ENCODE measurements at regions not wholly inside any gene's neighbourhood (a gene's known extent, or its start where the extent isn't known, plus 50 kb on each side); places are given as distances from the start of the nearest gene placed in this dataset.
"Not testable (repeated sequence)": the region's sequence is repeated elsewhere in the genome, so short reads cannot be mapped to it uniquely, and the experiment has no call there.

- no peak for DNase-seq (ENCODE audit: low spot score)
Observed at GRCh38 chr6:14397518-14397901, 279.9 kb downstream of the CD83 start.

- no peak for DNase-seq (ENCODE audit: low spot score)
Observed at GRCh38 chr6:14398953-14399352, 281.4 kb downstream of the CD83 start.

GRCh38 chr6:14399635-14400034, 282.1 kb downstream of the CD83 start:
- DNase-seq (ENCODE audit: low spot score) = no peak

DNA sequence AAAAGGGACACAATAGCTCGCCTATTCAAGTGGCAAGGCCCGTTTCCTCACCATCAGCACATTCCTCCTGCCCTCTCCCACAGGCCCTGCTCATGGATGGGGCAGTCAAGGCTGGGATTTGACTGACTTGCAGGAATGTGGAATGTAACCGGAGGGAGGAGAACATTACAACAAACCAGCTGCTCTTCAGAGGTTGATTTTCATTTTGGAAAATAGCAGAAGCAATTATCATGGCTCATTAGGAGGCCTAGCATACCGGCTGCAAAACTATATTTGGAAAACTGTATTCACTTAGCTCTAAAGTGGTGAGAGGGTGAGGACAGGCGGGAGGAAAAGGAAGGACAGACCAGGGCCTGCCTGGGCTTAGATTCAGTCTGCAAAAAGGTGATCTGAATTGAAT, 283.7 kb downstream of the CD83 start:
- no peak for DNase-seq (ENCODE audit: low spot score)

DNA sequence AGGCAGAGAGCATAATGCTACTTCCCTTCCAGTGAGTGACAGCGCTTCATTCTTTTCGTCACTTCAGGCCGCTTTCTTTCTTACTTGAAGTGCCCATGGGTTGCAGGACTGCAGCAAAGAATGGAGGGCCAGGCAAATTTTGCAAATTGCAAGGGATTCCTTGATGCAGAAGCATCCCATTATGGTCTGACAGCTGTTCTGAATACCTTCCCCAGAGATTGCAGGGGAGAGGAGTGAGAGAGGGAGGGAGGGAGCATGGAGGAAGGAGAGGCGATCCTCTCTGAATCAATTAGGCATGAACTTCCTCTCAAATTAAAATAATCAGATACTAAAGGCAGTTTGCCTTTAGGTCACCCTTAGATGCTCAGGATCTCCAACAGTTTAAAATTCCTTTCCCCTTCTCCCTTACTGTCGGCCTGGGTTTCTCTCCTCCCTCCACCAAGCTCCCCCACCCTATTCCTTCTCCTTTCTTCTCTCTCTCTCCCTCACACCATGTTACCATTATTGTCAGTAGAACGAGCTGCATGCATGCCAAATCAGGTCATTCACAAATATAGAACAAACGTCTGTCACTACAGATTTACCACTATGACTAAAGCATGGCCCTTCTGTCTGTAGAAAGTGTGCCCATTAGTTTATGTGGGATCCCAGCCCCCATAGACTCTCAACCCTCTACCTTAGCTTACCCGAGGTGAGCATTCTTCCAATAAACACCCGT, 289.2 kb downstream of the CD83 start:
- no peak for DNase-seq (ENCODE audit: low spot score)

GRCh38 chr6:14408446-14408845, 290.9 kb downstream of the CD83 start:
- DNase-seq (ENCODE audit: low spot score) = no peak

GRCh38 chr6:14412026-14412425, 294.5 kb downstream of the CD83 start:
- no peak for DNase-seq (ENCODE audit: low spot score)

- no peak for DNase-seq (ENCODE audit: low spot score)
Observed at GRCh38 chr6:14415452-14415851, 297.9 kb downstream of the CD83 start.

- DNase-seq (ENCODE audit: low spot score) = no peak
Observed at GRCh38 chr6:14417377-14417776, 299.8 kb downstream of the CD83 start.

DNA sequence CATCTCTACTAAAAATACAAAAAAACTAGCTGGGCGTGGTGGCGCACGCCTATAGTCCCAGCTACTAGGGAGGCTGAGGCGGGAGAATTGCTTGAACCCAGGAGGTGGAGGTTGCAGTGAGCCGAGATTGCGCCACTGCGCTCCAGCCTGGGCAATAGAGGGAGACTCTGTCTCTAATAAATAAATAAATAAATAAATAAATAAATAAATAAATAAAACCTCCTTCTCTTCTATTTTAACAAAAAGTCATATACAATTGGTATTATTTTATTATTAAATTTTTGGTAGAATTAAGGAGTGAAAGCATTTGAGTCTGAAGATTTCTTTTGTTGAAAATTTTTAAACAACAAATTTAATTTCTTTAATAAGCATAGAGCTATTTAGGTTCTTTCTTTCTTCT, 301.7 kb downstream of the CD83 start:
- not testable (repeated sequence) for DNase-seq (ENCODE audit: low spot score)

DNA sequence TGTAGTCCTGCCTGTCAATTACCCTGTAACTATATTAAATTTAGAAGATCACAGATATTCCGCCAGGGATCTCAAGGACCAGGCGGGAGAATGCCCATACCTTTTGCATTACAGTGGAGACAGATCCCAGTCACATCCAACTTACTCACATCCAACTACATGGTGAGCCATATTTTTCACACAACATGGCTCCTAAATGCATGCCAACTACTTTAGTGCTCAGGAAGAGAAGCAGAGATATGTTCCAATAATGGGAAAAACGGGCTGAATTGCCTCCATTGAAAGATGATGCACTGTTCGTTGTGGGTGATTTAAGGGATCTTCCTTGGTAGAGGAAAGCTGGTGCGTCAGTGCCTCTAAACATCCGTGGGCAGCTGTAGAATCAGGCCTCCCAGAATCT, 304.5 kb downstream of the CD83 start:
- no peak for DNase-seq (ENCODE audit: low spot score)

DNA sequence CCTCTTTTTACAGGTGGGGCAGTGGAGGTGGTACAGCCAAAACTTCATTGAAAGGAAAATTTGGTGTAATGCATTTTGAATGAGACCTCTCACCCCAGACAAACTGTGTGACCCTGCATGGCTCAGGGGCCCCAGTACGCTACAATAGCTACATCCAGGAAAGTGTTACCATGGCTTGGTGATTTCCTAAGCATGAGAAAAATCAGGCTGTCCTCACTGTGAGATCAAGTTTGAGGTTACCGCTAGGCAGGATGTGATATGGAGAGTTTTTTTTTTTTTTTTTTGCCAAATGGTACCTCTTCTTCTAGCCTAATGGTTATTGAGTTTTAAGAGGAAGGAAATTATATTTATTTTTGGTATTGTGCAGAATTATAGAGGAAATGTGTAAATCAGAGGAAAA, 305.3 kb downstream of the CD83 start:
- no peak for DNase-seq (ENCODE audit: low spot score)

GRCh38 chr6:14423330-14423729, 305.8 kb downstream of the CD83 start:
- DNase-seq (ENCODE audit: low spot score) = no peak

DNA sequence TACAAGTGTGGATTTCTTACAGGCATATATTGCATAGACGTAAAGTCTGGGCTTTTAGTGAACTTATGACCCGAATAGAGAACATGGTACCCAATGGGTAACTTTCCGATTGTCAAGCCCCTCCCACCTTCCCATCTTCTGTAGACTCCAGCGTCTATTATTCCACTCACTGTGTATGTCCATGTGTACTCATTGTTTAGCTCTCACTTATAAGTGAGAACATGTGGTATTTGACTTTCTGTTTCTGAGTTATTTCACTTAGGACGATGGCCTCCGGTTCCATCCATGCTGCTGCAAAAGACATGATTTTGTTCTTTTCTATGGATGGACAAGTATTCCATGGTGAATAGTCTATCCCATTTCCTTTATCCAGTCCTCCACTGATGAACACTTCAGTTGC, 306.4 kb downstream of the CD83 start:
- DNase-seq (ENCODE audit: low spot score) = peak; percentile 18

GRCh38 chr6:14425805-14426204, 308.2 kb downstream of the CD83 start:
- DNase-seq (ENCODE audit: low spot score) = no peak

DNA sequence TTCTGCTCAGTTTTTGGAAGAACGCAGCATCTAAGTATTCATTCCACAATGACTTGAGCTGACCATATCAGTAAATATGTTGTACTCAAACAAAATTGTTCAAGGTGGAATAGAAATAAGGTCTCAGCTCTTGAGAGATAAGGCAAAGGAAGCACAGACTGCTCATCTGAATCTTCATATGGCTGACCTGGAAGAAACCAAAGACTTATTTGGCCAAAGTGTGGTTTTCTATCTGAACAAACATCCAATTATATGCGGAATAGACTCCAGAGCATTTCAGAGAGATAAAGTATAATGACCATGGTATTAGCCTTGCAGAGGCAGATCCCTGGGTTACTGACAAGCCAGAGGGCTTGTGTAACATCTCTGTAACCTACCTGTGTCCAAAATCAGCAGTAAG, 308.7 kb downstream of the CD83 start:
- no peak for DNase-seq (ENCODE audit: low spot score)

DNA sequence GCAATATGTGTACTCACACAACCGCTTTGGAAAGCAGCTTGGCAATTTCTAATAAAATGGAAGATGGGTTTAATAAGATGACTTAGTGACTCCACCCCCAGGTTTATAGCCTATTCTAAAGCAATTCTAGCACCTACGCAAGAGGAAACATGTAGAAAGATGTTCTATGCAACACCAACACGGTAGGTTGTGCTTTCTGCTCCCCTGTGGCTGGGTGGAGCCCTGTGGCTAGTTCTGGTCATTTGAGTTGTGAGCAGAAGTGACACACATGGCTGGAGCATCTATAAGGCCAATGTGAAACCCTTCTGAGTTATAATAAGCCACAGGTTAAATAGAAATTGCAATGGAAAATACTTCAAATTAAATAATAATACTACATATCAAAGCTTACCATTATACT, 310.7 kb downstream of the CD83 start:
- no peak for DNase-seq (ENCODE audit: low spot score)

GRCh38 chr6:14429396-14429795, 311.8 kb downstream of the CD83 start:
- DNase-seq (ENCODE audit: low spot score) = no peak

GRCh38 chr6:14430218-14430617, 312.6 kb downstream of the CD83 start:
- no peak for DNase-seq (ENCODE audit: low spot score)

DNA sequence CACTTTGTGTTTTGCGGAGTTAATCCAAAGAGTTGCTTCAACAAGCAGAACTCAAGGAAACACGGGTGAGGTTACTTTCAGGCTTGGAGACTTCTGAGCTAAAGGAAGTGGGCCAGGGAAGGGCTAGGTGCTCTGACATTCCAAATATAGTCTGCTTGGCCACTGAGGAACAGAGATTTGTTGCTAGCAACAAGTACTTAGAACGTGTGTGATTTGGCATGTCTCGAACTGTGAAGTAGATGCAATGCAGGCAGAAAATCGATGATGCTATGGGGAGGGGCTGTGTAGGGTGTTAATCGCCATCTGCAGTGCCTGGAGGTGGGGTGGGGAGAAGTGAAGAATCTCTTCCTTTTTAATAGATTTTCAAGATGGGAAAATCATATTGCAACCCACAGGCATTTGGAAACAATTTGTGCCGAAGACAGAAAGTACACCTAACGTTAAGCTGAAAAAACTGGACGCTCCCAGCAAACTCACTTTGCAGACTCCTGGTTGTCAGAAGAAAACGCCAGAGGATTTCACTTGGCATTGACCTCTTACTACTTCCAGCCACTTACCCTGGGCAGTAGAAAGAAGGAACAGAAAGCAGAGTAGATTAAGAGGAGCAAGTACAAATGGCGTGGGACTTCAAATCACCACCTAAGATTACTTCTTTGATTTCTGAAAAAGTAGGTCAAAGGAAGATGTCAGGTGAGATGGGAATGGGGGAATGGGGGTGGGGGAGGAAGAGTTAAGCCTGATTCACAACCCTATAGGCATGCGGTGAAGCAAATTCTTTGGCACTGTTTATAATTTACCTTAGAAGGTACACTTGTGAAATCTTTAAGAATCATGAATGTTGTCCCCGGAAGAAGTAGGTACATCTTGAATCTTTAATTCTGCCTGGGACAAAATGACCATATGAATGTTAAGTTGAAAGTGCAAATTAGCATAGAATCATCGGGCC, 314.1 kb downstream of the CD83 start:
- DNase-seq (ENCODE audit: low spot score) = no peak

DNA sequence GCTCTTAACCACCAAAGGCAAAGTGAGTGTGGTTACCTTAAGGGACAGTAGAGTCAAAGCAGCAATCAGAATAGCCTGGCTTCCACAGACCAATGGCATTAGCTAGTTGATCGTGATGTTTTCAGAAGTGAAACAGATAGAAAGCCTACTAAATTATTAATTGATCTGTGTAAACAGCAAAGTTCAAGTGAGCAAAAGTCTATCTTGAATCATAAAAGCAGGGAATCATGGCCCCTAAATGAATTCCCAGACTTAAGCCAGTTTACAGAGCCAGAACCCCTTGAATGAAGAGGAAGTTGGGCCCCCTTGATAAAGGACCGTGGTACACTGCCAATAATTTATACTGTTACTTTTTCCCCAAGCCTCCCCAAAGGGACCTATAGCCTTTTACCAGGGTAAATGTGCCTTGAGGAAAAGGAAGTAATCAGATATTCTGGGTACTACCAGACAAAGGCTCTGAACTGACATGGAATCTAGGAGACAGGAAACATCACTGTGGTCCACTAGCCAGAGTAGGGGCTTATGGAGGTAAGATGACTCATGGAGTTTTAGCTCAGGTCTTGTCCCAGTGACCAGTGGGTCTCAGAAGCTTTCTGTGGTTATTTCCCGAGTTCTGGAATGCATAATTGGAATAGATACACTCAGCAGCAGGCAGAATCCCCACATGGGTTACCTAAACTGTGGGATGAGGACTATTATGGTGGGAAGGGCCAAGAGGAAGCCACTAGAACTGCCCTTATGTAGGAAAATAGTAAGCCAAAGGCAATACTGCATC, 317.5 kb downstream of the CD83 start:
- no peak for DNase-seq (ENCODE audit: low spot score)

DNA sequence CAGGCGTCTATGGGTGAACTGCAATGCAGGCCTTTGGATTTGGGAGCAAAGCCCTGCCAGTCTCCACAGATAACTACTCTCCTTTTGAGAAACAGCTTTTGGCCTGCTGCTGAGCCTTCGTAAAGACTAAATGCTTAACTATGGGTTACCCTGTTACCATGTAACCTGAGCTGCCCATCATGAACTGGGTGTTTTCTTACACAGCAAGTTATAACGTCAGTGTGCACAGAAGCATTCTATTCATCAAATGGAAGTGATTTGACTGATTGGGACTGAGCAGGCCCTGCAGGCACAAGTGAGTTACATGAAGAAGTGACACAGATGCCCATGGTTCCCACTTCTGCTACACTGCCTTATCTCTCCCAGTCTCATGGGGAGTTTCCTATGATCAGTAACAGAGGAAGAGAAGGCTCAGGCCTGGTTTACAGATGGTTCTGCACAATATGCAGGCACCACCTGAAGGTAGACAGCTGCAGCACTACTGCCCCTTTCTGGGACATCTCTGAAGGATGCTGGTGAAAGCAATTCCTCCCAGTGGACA, 319.1 kb downstream of the CD83 start:
- no peak for DNase-seq (ENCODE audit: low spot score)

Data from activated CD4-positive, alpha-beta T cell treated with anti-CD3 and anti-CD28 coated beads, Interleukin-2, Interleukin-4, amounts not matched to agents 100 ng/mL and 50 ng/mL, durations not matched to agents 16 hours and 8 hours (primary cell).